AG04450 (cell line): ENCODE measurements at regions not wholly inside any gene's neighbourhood (a gene's known extent, or its start where the extent isn't known, plus 50 kb on each side); places are given as distances from the start of the nearest gene placed in this dataset.

Source experiments
- CTCF ChIA-PET: fragments of 300-600, 350-600 bp; formaldehyde crosslinking; extraction: SDS; loops from one replicate; lab custom pipeline; 2022; ENCODE audit warnings: antibody characterized with exemption, inconsistent platforms; lab: Charles Lee
- POLR2A ChIA-PET: fragments of 350-600 bp; formaldehyde crosslinking; extraction: SDS; loops from one replicate; lab custom pipeline; 2021; ENCODE audit warnings: antibody characterized with exemption, inconsistent platforms; lab: Yijun Ruan, JAX
- DNase-seq: peaks from one replicate; pipeline ENCODE4 v3.0.0-alpha.2; 2011; ENCODE audit warnings: low read depth, low spot score
- H3K27ac ChIP-seq: one replicate; pipeline ENCODE4 v1.5.1; 2012; ENCODE audit warnings: low read depth, low read length, control low read depth
- H3K27me3 ChIP-seq: one replicate; pipeline ENCODE4 v1.6.0; 2012; ENCODE audit warnings: low read length; ENCODE audit not compliant: control insufficient read depth, insufficient read depth
- H3K4me3 ChIP-seq: 2 replicates; pipeline ENCODE4 v1.5.1; 2011; ENCODE audit warnings: mild to moderate bottlenecking, low read depth, low read length, control low read depth
- H3K9me3 ChIP-seq: 2 replicates; pipeline ENCODE4 v1.5.1; 2012; ENCODE audit warnings: low read length; ENCODE audit not compliant: control insufficient read depth, insufficient read depth
- TF ChIP-seq, protein P1 (sequence below): IDR thresholded peaks from 2 replicates; pipeline ENCODE4 v1.5.1; 2011; ENCODE audit warnings: low read depth, low read length, control low read depth, inconsistent platforms

DNA sequence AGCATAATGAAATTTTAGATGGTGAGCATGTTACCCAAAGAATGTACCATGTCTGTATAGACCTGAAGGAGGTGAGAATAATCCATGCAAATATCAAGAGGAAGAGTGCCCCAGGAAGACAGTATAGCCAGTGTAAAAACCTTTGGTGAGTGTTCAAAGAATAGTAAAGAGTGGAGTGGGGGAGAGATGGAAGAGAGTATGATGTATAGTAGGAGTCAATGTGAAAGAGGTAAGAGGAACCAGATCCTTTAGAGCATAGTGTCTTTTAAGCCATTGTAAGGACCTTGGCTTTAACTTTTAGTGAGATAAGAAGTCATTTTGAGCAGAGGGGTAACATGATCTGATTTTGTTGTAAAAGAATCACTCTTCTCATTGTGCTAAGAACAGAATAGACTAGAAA lies 1052.3 kb upstream of the ZEB2 start:
- no peaks in the 10 kb centered on the region for H3K9me3 ChIP-seq
- TF ChIP-seq, protein P1, sequence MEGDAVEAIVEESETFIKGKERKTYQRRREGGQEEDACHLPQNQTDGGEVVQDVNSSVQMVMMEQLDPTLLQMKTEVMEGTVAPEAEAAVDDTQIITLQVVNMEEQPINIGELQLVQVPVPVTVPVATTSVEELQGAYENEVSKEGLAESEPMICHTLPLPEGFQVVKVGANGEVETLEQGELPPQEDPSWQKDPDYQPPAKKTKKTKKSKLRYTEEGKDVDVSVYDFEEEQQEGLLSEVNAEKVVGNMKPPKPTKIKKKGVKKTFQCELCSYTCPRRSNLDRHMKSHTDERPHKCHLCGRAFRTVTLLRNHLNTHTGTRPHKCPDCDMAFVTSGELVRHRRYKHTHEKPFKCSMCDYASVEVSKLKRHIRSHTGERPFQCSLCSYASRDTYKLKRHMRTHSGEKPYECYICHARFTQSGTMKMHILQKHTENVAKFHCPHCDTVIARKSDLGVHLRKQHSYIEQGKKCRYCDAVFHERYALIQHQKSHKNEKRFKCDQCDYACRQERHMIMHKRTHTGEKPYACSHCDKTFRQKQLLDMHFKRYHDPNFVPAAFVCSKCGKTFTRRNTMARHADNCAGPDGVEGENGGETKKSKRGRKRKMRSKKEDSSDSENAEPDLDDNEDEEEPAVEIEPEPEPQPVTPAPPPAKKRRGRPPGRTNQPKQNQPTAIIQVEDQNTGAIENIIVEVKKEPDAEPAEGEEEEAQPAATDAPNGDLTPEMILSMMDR: no peak
- H3K27ac ChIP-seq: no peak overlapping the region
- DNase-seq: no peak
- CTCF ChIA-PET: no interaction called here
- no peaks in the 10 kb centered on the region for H3K27me3 ChIP-seq
- POLR2A ChIA-PET: no interaction called here
- H3K4me3 ChIP-seq: no peak overlapping the region

DNA sequence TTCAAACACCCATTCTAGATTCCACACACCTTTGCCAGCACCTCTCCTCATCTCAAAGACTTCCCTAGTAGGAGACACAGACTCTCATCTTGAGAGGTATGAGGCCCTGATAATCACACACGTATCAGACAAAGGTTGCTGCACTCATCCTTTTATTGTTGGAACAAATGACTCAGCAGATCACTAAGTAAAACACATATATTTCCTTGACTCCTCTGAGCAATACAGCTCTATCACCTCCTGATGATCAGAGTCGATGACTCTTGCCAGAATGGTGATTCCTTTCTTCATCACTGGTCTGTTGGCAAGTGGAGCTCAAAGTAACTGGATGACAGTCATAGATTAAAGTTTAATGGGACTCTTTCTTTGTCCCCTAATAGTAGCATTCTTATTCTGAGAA lies 1049.2 kb upstream of the ZEB2 start:
- Histone ChIP-seq H3K27ac (no peak overlapping the region), H3K27me3 (no peaks in the 10 kb centered on the region), H3K9me3 (no peaks in the 10 kb centered on the region), H3K4me3 (no peak overlapping the region)
- ChIA-PET CTCF (no interaction called here), POLR2A (no interaction called here)
- no peak for DNase-seq
- TF ChIP-seq, protein P1: no peak

DNA sequence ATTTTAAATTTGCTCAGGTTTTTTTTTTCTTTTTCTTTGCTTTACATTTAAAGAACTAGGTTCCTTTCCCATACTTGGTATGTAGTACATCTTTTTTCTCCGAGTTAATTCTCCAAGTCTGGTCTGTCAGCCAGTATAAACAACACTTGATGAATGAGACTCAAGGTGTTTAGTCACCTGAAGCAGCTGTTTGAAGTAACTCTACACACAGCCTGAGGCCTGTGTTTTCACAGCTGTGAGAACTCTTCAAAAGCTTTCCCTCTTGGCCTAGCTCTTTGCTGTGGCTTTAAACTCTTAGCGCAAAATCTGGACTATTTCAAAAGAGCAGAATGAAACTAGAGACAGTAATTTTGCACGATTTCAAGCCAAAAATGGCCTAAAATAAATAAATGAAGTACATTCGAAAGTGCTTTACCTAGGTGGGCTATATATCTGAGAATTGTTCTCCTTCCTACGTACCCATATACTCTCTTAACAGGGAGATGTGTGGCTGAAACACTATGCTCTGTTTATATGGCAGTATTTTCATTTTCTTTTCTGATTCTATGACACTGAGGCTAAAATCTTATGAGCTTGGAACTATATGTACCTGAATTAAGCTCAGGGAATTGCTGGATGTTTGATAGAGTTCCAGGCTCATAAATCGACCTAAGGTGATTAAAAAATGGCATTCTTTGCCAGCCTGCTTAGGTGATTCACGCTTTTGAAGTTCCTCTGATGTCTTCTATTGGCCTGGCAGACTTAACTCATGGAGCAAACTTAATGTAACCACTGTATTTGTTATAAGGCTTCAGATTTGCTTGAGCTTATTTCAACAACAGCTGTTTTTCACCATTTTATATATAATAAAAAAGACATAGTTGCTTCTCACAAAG lies 1044.1 kb upstream of the ZEB2 start:
- DNase-seq: peak; percentile 24
- ChIA-PET POLR2A (no interaction called here), CTCF (interaction anchor here (0.6 to 1.7 kb wide), 3 partner anchors 18 to 482 kb away, joined by 3 to 5 read pairs (median 3); no protein-coding TSS in a partner anchor)
- H3K4me3 ChIP-seq: no peak overlapping the region
- no peaks in the 10 kb centered on the region for H3K9me3 ChIP-seq
- TF ChIP-seq, protein P1: no peak
- H3K27ac ChIP-seq: no peak overlapping the region
- no peaks in the 10 kb centered on the region for H3K27me3 ChIP-seq

DNA sequence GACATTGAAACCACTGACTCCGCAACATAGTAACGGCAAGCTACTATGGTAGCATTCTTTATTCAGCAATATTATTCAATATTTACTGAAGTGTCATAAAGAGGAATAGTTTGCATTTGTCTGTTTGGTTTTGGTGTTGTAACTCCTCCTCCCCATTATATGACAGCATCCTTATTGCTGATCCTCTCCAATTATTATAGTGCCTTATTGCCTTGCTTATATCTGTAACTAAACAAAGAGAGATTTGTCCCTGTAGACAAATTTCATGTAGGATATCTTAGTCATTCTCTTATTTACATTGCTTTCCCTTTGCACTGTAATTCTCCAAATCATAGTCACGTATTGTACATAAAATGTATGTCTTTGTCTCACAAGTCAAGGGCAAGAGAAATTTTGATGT lies 1041.2 kb upstream of the ZEB2 start:
- ChIA-PET CTCF (interaction anchor here (0.8 kb wide), 1 partner anchor 8 kb away, joined by 3 read pairs; no protein-coding TSS in a partner anchor), POLR2A (no interaction called here)
- DNase-seq: no peak
- Histone ChIP-seq H3K27me3 (no peaks in the 10 kb centered on the region), H3K9me3 (no peaks in the 10 kb centered on the region), H3K27ac (no peak overlapping the region), H3K4me3 (no peak overlapping the region)
- TF ChIP-seq, protein P1: no peak
